ENCODE measurements at regions not wholly inside any gene's neighbourhood (a gene's known extent, or its start where the extent isn't known, plus 50 kb on each side); places are given as distances from the start of the nearest gene placed in this dataset.

- no peak for TF ChIP-seq CTCF (IDR thresholded peaks at IDR 0.05)
- TF ChIP-seq POLR2AphosphoS5 (IDR thresholded peaks at IDR 0.05) = no peak
- no peak for TF ChIP-seq POLR2A (IDR thresholded peaks at IDR 0.05)
Measured at GRCh38 chr14:26088275-26088674, 509.6 kb downstream of the NOVA1 start.

Measured in gastroesophageal sphincter (tissue), 3 donors.